ENCODE measurements at regions not wholly inside any gene's neighbourhood (a gene's known extent, or its start where the extent isn't known, plus 50 kb on each side); places are given as distances from the start of the nearest gene placed in this dataset.

- TF ChIP-seq CTCF (IDR thresholded peaks at IDR 0.05) (no peak), POLR2AphosphoS5 (IDR thresholded peaks at IDR 0.05) (no peak), POLR2A (IDR thresholded peaks at IDR 0.05) (no peak)
These were observed 181.7 kb upstream of the HDAC4 start for GRCh38 chr2:239582476-239582875.

Data from suprapubic skin (tissue), 4 donors.